ENCODE measurements at regions not wholly inside any gene's neighbourhood (a gene's known extent, or its start where the extent isn't known, plus 50 kb on each side); places are given as distances from the start of the nearest gene placed in this dataset.
A peak's percentile ranks its signal among the peaks of the same experiment; 100 is the strongest.

DNA sequence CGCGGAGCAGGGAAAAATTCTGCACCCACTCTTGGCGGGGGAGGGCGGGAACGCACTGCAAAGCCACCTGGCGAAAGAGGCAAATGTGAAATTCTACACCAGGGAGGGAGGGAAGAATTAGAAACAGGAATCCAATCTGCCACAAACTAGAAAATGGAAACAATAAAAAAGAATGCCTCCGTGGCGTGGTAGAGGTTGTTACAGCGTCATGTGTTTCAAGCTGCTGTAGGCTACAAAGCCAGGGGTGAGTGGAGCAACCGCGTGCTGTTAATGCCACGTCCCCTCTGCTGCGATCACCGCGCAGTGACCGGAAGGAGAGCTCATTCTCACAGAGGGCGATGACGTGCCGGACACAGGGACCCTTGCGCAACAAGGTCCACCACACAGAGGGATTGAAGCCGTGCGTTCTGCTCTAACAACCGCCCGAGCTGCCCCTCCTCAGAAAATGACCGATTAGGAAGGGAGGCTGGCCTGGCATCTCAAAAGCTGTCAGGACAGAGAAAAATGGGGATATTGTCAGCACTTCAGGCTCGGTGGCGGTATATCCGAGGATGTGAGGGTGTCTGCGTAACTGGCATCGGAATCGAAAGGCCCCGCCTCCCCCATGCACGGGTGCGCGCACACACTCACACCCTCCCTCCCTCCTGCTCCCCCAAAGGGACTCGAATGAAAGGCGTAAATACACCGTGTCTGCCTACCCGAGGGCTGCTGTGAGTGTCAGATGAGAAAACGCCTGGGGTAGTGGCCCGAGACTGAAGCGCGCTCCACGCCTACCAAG is 70.8 kb upstream of the TNRC6C start:
- Mint-ChIP-seq H3K9me3 (no peaks in the 10 kb centered on the region), H3K4me3 (peak overlapping the region; percentile 84), H3K27ac (peak overlapping the region; percentile 74), H3K36me3 (no peaks in the 10 kb centered on the region), H3K4me1 (peaks cover 54% of the 10 kb centered on the region)
- ATAC-seq (peak; percentile 87), DNase-seq (ENCODE audit: low spot score in 2 of 2) (peak; percentile 42 to 72)

DNA sequence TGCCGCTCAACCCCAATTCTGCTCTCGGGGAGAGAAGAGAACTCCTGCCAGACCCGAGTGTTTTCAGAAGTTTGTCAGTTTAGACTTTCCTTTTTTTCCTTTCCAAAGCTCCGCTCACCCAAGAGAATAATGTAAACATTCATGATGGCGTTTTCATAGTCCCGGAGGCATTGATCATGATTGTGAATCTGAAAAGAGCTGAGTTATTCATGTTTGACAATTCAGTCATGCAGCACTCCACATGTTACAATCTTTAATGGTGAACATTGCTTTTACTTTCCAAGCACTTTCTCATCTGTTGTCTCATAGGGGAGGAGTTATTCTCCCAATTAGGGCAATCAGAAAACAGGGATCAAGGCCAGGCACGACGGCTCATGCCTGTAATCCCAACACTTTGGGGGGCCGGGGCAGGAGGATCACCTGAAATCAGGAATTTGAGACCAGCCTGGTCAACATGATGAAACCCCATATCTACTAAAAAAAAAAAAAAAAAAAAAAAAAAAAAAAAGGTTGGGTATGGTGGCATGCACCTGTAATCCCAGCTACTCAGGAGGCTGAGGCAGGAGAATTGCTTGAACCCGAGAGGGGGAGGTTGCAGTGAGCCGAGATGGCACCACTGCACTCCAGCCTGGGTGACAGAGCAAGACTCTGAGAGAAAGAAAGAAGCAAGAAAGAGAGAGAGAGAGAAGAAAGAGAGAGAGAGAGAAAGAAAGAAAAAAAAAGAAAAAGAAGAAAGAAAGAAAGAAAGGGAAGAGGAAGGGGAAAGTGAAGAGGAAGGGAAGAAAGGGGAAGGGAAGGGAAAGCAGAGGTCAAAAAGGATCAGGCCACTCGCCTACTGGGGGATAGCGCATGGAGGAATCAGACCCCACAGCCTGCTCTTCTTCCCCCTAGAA is 70.0 kb upstream of the TNRC6C start:
- Mint-ChIP-seq H3K4me1 (peaks cover 48% of the 10 kb centered on the region), H3K4me3 (peak overlapping the region; percentile 84), H3K9me3 (no peaks in the 10 kb centered on the region), H3K27ac (peak overlapping the region; percentile 74), H3K36me3 (no peaks in the 10 kb centered on the region)
- DNase-seq (ENCODE audit: low spot score in 2 of 2) (no peak), ATAC-seq (no peak)

DNA sequence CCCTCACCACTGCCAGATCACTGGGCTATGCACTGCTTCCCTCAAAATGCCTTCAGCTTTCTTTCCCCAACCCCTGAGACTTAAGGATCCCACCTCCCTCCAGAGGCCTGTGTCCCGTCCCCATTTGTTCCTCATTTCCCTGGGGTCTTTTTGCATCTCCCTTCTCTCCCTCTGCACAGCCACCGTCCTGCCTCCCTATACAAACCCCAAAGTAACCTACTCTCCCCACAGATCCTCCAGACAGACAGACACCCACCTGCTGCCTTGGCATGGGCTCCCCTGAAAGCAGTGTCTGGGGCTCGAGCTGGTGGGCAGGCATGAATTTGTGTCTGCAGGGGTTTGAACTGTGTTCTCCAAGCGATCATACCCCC is 69.4 kb upstream of the TNRC6C start:
- no peak for DNase-seq (ENCODE audit: low spot score in 2 of 2)
- Mint-ChIP-seq H3K4me3 (no peak overlapping the region), H3K27ac (no peak overlapping the region), H3K4me1 (peaks cover 48% of the 10 kb centered on the region), H3K36me3 (no peaks in the 10 kb centered on the region), H3K9me3 (no peaks in the 10 kb centered on the region)
- no peak for ATAC-seq

DNA sequence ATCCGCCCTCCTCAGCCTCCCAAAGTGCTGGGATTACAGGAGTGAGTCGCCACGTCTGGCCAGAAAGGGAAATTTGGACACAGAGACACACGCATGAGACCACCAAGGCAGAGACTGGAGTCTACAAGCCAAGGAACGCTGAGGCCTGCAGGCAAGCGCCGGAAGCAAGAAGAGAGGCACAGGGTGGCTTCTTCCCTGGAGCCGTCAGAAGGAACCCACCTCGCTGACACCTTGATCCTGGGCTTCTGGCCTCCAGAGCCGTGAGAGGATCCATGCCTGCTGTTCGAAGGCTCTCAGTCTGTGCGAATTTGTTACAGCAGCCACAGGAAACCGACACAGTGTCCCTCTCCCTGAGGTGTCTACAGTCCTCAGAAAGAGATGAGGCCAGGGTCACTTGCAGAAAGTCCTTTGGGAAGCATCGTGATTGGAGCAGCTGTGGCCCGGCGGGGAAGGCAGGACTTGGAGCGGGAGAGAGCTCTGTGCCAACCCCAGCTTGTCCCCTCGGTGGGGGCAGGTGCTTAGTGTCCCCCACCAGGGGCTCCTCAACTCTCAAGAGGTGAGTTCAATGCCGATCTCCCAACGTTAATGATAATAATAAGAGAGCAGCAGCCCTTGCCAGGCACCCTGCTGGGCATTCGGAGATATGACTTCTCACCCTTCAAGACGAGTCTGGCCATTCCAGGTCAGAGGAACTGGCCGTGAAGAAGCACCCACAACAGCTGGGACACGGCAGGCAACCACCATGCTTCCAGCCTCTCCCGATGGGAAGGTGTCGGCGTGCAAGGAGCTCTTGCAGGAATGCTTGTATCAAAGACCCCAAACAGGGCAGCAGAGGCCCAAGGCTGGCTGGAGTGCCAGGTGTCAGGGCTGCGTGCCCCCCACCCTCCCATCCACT is 68.4 kb upstream of the TNRC6C start:
- Mint-ChIP-seq H3K27ac (no peak overlapping the region), H3K36me3 (no peaks in the 10 kb centered on the region), H3K9me3 (no peaks in the 10 kb centered on the region), H3K4me1 (peaks cover 50% of the 10 kb centered on the region), H3K4me3 (no peak overlapping the region)
- DNase-seq (ENCODE audit: low spot score in 2 of 2) (no peak), ATAC-seq (no peak)

DNA sequence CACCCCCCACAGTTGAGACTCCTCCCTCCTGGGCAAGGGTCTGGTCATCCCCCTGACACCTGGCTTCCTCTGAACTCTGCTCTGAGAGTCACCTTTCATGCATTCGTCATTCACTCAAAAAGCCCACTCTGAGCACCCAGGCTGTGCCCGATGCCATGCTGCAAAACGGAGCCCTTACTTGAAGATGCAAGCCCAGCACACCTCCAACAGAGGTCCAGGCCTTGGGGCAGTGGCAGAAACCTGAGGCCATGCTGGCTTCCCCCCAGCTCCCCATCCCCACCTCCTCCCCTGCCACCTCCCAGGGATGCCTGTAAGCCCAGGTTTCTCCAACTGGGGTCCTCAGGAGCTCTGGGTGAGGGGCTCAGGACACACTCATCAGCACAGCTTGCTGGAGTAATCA is 67.7 kb upstream of the TNRC6C start:
- Mint-ChIP-seq H3K4me1 (peaks cover 46% of the 10 kb centered on the region), H3K9me3 (no peaks in the 10 kb centered on the region), H3K27ac (no peak overlapping the region), H3K4me3 (no peak overlapping the region), H3K36me3 (no peaks in the 10 kb centered on the region)
- ATAC-seq, result no peak
- no peak for DNase-seq (ENCODE audit: low spot score in 2 of 2)

DNA sequence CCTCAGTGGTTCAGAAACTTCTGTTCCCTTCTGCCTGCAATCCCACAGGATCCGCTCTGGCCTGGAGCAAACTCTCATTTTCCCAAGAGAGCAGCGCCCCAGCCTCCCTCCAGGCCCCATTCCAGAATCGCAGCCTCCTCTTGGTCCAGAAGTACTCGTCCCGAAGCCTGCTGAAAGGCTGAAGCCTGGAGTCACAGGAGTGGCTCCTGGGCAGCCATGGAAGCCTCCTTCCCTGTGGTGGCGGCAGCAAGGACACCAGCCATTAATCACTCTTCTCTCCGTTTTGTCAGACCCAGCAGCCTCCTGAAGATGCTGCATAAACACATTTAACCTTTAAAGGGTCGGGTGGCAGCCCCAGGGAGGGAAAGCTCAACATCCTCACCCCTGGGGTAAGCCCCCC is 66.9 kb upstream of the TNRC6C start:
- Mint-ChIP-seq H3K9me3 (no peaks in the 10 kb centered on the region), H3K36me3 (no peaks in the 10 kb centered on the region), H3K4me3 (no peak overlapping the region), H3K4me1 (peaks cover 38% of the 10 kb centered on the region), H3K27ac (no peak overlapping the region)
- ATAC-seq (no peak), DNase-seq (ENCODE audit: low spot score in 2 of 2) (no peak)

DNA sequence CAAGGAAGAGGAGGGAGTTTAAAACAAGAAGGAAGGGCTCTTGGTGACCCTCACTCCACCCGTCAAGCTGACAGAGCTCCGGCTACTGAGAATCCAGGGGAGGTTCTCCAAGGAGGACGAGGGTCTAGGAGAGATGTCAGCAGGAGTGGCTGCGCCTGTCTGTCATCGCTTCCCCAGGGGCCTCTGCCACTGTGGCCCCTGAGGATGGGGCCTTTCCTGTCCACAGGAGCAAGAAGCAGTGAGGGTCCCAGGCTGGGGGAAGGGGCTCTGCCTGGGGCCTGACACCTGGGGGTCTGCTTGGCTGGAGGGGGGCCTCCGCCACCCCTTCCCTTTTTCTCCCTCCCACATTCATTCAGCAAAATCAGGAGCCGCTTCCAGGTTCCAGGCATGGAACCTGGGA is 66.5 kb upstream of the TNRC6C start:
- DNase-seq (ENCODE audit: low spot score in 2 of 2), result no peak
- ATAC-seq, result no peak
- no peaks in the 10 kb centered on the region for H3K36me3 Mint-ChIP-seq
- no peak overlapping the region for H3K27ac Mint-ChIP-seq
- H3K4me1 Mint-ChIP-seq, result peaks cover 34% of the 10 kb centered on the region
- H3K9me3 Mint-ChIP-seq, result no peaks in the 10 kb centered on the region
- no peak overlapping the region for H3K4me3 Mint-ChIP-seq

DNA sequence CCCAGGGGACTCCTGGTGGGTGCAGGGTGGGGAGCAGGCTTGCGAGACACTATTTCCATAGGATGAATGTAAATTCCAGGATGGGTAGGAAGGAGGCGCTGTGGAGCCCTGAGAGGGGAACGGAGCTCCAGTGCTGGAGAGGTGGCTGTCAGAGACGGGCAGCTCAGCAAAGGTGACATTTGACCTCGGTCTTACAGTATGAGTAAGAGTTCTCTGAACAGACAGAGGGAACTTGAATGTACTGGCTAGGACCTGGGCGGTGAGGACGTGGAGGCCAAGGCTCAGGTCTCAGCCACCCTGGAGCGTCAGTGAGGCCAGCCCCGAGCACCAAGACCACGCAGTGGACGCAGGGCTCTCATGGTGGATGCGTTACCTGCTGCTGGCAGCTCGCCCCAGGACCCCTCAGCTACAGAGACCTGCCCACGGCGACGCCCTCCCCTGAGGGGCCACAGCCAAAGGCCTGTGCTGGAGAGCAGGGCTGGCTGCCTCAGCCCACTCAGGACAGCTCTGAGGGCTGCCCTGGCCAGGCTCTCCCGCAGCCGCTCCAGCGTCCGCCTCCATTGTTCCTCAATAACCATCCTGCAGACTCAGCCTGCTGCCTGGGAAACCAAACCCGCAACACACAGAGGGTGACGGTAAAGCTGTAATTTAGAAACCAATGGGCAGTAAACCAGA is 65.9 kb upstream of the TNRC6C start:
- Mint-ChIP-seq H3K27ac (no peak overlapping the region), H3K4me1 (peaks cover 28% of the 10 kb centered on the region), H3K36me3 (no peaks in the 10 kb centered on the region), H3K9me3 (no peaks in the 10 kb centered on the region), H3K4me3 (no peak overlapping the region)
- DNase-seq (ENCODE audit: low spot score in 2 of 2) (no peak), ATAC-seq (no peak)

DNA sequence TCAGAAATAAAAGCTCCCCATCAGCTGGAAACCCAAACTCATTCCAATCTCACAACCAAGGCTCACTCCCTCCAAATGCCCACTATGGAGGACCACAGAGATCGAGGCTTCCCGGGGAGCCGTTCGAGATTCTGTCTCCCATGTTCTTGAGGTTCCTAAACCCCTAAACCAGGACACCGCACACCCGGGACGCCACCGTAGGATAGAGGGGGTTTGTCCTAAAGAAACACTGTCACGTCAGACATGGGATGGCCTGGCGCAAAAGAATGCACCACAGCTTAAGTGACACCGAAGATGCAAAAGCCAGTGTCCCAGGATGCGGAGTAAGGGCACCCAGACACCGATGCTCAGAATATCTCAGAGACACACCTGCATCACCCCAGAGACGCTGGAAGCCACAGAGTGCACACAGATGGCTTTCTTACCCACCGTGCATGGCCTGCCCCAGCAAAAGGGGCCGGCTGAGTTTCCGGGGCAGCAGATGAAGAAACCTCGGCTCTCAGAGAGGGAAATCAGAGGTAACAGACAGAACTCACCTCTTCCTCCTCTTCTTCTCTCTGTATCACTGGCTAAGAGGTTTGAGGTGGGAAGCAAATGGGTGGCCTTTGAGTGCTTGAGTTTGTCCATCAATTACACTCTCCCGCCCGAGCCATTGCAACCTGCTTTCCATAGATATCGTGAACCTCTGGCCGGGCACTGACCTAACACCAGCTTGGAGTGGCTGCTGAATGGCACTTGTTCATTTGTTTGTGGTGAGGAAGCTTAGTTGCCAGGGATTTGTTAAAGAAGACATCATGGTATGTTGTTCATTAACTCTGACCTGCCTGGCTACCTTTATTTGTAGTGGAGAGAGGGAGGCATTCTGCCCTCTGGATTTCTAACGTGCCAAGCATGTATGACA is 65.1 kb upstream of the TNRC6C start:
- Mint-ChIP-seq H3K36me3 (no peaks in the 10 kb centered on the region), H3K9me3 (no peaks in the 10 kb centered on the region), H3K27ac (peak overlapping the region; percentile 76), H3K4me3 (no peak overlapping the region), H3K4me1 (peaks cover 20% of the 10 kb centered on the region)
- ATAC-seq, result no peak
- no peak for DNase-seq (ENCODE audit: low spot score in 2 of 2)

DNA sequence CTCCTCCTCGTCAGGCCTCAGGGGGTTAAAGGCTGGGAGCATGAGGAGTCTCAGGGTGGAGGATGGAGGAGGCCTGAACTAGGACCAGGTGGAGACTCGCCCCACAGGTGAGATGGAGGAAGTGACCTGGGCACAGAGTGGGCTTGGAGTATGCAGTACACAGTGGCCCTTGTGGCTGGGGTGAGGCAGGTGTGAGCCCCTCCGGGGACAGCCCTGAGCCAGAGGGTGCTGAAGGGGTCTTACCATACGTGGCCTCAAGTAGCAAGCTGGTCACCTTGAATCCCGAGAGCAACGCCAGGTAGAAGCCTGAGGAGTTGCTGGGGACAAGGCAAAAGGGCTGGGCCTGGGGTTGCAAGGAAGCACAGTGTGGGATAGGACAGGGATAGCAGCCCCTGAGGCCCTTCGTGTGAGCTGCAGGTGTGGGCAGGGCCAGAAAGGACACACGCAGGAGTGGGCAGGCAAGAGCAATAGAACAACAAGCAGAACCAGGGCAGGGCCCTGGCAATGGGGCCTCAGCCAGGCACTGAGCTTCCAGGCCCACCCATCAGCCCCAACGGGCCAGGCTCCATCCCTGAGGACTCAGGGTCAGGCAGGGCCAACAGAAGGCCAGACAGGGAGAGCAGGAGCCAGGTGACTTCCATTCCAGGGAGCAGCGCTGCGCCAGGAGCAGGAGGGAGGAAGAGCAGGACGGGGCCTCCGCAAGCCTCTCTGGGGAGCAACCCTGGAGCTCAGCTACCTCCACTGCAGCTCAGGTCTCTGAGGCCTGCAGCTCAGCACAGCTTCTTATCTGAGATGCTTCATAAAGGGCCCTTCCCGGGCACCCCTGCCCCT is 64.2 kb upstream of the TNRC6C start:
- Mint-ChIP-seq H3K4me3 (no peak overlapping the region), H3K4me1 (peaks cover 10% of the 10 kb centered on the region), H3K27ac (peak overlapping the region; percentile 76), H3K36me3 (no peaks in the 10 kb centered on the region), H3K9me3 (no peaks in the 10 kb centered on the region)
- no peak for ATAC-seq
- DNase-seq (ENCODE audit: low spot score in 2 of 2), result no peak

DNA sequence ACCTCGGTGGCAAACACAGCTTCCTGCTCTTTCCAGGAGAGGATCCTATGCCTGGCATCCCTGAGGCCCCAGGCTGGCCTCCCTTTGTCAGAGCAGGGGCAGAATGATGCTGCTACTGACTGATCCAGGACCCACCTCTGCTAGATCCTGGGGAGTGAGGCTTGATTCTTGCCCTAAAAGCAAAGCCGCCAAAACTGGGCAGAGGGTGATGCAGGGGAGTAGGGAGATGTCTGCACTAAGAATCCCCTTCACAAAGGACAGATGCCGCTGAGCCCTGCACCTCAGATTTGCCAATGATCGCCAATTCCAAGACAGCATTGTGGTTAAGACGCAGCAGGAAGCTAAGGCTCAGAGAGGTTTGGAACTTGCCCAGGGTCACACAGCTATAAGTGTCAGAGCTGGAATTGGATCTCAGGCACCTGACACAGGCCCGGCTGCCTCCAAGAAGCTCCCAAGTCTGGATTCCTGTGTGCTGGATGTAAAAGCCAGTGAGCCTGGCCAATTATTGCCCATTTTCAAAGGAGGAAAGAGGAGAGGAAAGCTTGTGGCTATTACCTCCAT is 60.7 kb upstream of the TNRC6C start:
- no peak for ATAC-seq
- no peak overlapping the region for H3K27ac Mint-ChIP-seq
- peaks cover 10% of the 10 kb centered on the region for H3K4me1 Mint-ChIP-seq
- H3K9me3 Mint-ChIP-seq, result no peaks in the 10 kb centered on the region
- DNase-seq (ENCODE audit: low spot score in 2 of 2), result no peak
- H3K36me3 Mint-ChIP-seq, result no peaks in the 10 kb centered on the region
- H3K4me3 Mint-ChIP-seq, result no peak overlapping the region

DNA sequence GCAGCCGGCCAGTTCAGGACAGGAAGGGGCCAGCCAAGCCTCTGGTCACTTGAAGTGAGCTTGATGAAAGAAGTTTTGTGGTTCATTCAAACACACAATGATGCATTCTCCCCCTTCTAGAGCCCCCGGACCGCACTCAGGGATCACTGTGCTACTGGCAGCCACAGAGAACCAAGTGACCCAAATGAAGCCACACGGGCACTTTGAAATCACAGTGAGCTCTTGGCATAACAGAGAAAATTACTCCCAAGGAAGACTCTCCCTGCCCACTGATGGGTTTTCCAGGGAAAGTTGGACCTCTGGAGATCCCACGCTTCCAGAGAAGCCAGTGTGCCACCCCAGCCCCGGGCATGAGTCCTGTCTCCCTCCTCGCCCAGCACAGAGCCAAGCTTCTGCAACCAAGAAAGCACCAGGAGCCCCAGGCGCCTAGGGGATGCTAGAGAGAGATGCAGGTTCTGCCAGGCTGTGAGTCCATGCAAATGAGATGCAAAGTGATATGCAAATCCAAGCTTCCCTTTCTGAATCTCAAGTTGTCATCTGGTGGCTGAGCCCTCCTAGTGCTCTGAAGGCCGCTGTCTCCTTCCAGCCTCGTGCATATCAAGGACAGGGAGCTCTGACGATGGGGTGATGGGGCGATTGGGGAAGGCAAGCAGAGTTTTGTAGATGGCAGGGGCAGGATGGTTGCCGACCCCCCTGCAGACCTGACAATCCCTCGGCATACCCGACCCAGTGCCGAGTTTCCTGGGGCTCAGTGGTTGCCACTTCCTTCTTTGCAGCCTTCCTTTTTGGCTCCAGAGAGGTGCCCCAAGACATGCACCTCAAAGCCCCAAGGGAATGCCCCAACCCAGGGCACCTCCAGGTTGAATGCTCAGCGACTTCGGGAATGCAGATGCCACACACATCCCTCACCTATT is 59.7 kb upstream of the TNRC6C start:
- no peak overlapping the region for H3K27ac Mint-ChIP-seq
- peaks cover 8% of the 10 kb centered on the region for H3K4me1 Mint-ChIP-seq
- H3K4me3 Mint-ChIP-seq, result no peak overlapping the region
- ATAC-seq (no peak), DNase-seq (ENCODE audit: low spot score in 2 of 2) (no peak)
- no peaks in the 10 kb centered on the region for H3K36me3 Mint-ChIP-seq
- no peaks in the 10 kb centered on the region for H3K9me3 Mint-ChIP-seq

Data from stimulated activated effector memory CD8-positive, alpha-beta T cell treated with anti-CD3 and anti-CD28 coated beads, Interleukin-12 subunit alpha, Interleukin-12 subunit beta, amount 100 ng/mL, for 72 hours (primary cell).